ENCODE measurements at regions not wholly inside any gene's neighbourhood (a gene's known extent, or its start where the extent isn't known, plus 50 kb on each side); places are given as distances from the start of the nearest gene placed in this dataset.

DNA sequence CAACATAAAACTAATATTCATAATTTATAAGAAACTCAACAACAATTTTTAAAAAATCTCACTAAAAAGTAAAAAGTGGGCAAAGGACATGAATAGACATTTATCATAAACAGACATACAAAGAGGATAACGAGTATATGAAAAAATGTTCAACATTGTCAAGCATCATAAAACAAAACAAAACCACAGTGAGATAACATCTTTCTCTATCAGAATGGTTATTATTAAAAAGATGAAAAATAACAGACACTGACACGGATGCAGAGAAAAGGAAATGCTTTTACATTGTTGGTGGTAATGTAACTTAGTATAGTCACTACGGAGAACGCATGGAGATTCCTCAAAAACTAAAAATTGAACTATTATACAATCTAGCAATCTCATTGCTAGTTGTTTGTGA, 813.0 kb downstream of the LUZP2 start:
- no peak for DNase-seq (ENCODE audit: low read depth)
- TF ChIP-seq, protein P1, sequence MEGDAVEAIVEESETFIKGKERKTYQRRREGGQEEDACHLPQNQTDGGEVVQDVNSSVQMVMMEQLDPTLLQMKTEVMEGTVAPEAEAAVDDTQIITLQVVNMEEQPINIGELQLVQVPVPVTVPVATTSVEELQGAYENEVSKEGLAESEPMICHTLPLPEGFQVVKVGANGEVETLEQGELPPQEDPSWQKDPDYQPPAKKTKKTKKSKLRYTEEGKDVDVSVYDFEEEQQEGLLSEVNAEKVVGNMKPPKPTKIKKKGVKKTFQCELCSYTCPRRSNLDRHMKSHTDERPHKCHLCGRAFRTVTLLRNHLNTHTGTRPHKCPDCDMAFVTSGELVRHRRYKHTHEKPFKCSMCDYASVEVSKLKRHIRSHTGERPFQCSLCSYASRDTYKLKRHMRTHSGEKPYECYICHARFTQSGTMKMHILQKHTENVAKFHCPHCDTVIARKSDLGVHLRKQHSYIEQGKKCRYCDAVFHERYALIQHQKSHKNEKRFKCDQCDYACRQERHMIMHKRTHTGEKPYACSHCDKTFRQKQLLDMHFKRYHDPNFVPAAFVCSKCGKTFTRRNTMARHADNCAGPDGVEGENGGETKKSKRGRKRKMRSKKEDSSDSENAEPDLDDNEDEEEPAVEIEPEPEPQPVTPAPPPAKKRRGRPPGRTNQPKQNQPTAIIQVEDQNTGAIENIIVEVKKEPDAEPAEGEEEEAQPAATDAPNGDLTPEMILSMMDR (IDR thresholded peaks at IDR 0.05; ENCODE audit: low read length, missing control alignments): no peak
- no peak overlapping the region for H3K4me3 ChIP-seq (replicated peaks; ENCODE audit: low read depth, low read length)

DNA sequence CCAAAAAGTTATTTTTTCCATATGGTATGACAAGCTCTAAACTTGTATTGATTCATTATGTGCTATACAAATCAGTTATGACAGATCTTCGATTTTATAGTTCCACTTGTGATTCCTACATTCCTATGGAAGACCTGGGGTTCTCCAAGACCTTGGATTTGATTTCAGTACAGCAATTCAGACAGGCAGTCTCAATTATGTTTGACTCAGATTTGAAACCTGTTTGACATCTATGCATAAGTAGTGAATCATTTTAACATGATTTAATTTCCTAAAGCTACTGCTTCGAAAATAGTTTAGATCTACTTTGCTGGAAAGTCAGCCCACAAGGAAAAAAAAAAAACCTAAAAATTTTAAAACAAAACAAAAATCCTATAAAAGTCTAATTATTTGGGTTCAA, 820.4 kb downstream of the LUZP2 start:
- H3K4me3 ChIP-seq (replicated peaks; ENCODE audit: low read depth, low read length): no peak overlapping the region
- TF ChIP-seq, protein P1 (IDR thresholded peaks at IDR 0.05; ENCODE audit: low read length, missing control alignments): no peak
- DNase-seq (ENCODE audit: low read depth): no peak

GRCh38 chr11:25319127-25319526, 822.3 kb downstream of the LUZP2 start:
- H3K4me3 ChIP-seq (replicated peaks; ENCODE audit: low read depth, low read length): no peak overlapping the region
- TF ChIP-seq, protein P1 (IDR thresholded peaks at IDR 0.05; ENCODE audit: low read length, missing control alignments): no peak
- no peak for DNase-seq (ENCODE audit: low read depth)

- DNase-seq (ENCODE audit: low read depth): no peak
- TF ChIP-seq, protein P1 (IDR thresholded peaks at IDR 0.05; ENCODE audit: low read length, missing control alignments): no peak
- H3K4me3 ChIP-seq (replicated peaks; ENCODE audit: low read depth, low read length): no peak overlapping the region
Measured at GRCh38 chr11:25327656-25328055, 830.8 kb downstream of the LUZP2 start.

DNA sequence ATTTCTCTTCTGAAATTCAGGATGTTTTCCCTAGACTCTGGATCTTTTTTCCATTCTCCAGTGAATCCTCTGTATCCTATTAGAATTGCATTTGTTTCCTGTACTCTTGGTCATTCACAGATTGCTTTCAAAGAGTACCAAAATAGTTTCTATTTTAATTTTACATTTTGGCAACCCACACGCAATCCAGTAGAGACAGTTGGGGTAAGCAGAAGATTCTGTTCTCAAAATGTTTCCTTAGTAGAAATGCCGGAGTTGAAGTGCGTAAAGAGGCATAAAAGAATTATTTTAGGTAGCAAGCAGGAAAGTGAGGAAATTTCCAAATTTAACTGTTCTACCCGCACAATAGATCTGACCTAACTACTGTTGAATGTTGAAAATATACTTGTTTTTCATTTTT, 842.4 kb downstream of the LUZP2 start:
- no peak overlapping the region for H3K4me3 ChIP-seq (replicated peaks; ENCODE audit: low read depth, low read length)
- TF ChIP-seq, protein P1 (IDR thresholded peaks at IDR 0.05; ENCODE audit: low read length, missing control alignments): no peak
- no peak for DNase-seq (ENCODE audit: low read depth)

GRCh38 chr11:25349537-25349936, 852.7 kb downstream of the LUZP2 start:
- TF ChIP-seq, protein P1 (IDR thresholded peaks at IDR 0.05; ENCODE audit: low read length, missing control alignments): no peak
- no peak for DNase-seq (ENCODE audit: low read depth)

DNA sequence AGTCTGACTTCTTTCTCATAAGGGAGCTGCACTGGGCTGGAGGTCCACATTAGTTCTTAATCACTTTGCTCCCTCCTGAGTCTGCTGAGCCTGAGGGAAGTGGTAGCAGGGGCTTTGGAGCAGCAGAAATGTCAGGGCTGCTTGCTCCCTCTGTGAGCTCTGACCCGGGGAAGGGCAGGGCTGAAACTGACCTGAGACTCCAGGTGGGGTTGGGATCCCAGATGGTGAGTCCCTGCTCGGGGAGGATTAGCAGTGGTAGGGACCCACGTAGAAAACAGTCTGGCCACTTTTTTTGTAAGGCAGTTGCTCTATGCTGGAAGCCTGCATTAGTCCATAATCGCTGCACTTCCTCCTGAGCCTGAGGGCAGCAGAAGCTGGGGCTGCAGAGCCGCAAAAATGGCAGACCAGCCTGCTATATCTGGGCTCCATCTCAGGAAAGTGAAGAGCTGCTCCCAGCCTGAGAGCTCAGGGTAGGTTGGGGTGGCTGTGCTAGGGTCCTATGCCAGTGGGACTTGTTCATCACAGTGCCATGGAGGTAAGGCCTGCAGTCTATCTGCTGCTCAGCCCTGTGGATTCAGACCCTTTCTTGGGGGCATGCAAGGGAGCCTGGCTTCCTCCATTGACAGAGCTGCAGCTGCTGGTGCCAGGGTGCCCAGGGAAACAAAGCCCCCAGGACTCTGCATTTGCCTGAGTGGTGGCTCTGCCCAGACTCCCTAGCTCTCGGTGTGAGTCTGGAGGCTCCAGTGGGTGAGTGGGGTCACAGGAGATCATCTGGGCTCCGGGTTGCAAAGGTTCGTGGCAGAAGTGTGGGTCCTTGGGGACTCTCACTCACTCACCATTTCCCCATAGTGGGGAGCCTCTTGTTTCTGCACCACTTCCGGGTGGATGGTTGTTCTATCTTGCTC, 854.3 kb downstream of the LUZP2 start:
- H3K4me3 ChIP-seq (replicated peaks; ENCODE audit: low read depth, low read length): no peak overlapping the region
- DNase-seq (ENCODE audit: low read depth): no peak
- TF ChIP-seq, protein P1 (IDR thresholded peaks at IDR 0.05; ENCODE audit: low read length, missing control alignments): no peak

More at GRCh38 chr11:25349537-25349936, 852.7 kb downstream of the LUZP2 start:
- H3K4me3 ChIP-seq (replicated peaks; ENCODE audit: low read depth, low read length): no peak overlapping the region

Data from fibroblast of pulmonary artery (primary cell).